ENCODE measurements at regions not wholly inside any gene's neighbourhood (a gene's known extent, or its start where the extent isn't known, plus 50 kb on each side); places are given as distances from the start of the nearest gene placed in this dataset.

DNA sequence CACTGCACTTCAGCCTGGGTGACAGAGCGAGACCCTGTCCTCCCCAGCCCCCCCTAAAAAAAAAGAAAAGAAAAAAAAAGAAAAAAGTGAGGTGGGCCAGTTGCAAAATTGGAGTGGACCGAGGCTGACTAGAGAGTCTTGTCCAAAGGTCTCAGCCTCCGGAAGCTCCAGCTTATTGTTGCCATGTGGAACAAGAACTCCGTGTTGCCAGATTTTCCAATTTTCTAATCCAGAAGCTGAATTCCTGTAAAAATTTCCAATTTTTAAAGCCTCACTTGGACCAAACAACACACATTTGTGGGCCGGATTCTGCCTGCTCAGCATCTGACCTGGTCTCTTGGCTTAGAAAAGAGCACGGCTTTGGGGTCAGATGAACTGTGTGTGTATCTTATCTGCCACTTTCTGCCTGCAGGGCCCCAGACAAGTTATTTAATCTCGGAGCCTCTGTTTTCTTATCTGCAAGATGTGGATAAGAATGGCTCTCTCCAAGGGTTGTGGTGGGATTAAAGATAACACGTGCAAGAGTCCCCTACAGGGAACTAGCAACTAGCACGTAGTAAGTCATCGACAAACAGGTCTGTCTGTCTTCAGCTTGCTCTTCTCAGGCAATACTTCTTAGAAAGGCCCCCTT is 73.7 kb upstream of the TLE3 start:
- DNase-seq, result no peak
- H3K27me3 ChIP-seq, result peaks cover 14% of the 10 kb centered on the region
- no peak overlapping the region for H3K27ac ChIP-seq
- H3K36me3 ChIP-seq, result no peaks in the 10 kb centered on the region
- no peaks in the 10 kb centered on the region for H3K4me1 ChIP-seq
- H3K4me3 ChIP-seq, result no peak overlapping the region
- no peaks in the 10 kb centered on the region for H3K9me3 ChIP-seq (replicated peaks)

- H3K36me3 ChIP-seq, result no peaks in the 10 kb centered on the region
- H3K4me3 ChIP-seq, result no peak overlapping the region
- no peak for DNase-seq
- H3K27ac ChIP-seq, result no peak overlapping the region
- H3K9me3 ChIP-seq (replicated peaks), result no peaks in the 10 kb centered on the region
- H3K27me3 ChIP-seq, result peaks cover 14% of the 10 kb centered on the region
- no peaks in the 10 kb centered on the region for H3K4me1 ChIP-seq
These were observed 72.5 kb upstream of the TLE3 start for GRCh38 chr15:70170096-70170699.

- no peak overlapping the region for H3K27ac ChIP-seq
- no peaks in the 10 kb centered on the region for H3K9me3 ChIP-seq (replicated peaks)
- no peak for DNase-seq
These were observed 71.4 kb upstream of the TLE3 start for GRCh38 chr15:70169147-70169546.

DNA sequence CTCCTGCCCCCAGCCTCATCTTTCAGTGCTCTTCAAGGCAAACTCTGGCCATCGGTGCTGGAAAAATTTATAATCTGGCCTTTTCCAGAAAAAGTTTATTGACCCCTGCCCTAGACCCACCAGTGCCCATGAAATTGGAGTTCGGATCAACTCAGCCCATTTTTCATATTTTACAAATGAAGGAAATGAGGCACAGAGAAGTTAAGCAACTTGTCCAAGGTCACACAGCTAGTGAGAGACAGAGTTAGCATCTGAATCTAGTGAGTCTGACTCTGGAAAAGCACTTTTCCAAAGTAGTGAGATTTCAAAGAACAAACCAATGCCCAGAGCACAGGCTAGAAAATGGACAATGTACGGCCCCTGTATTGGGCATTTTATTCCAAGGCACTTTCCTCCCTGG is 69.4 kb upstream of the TLE3 start:
- no peak overlapping the region for H3K27ac ChIP-seq
- no peaks in the 10 kb centered on the region for H3K36me3 ChIP-seq
- DNase-seq, result no peak
- H3K27me3 ChIP-seq, result peaks cover 8% of the 10 kb centered on the region; the same call in 1 of the 2 replicates
- H3K4me3 ChIP-seq, result no peak overlapping the region
- H3K9me3 ChIP-seq (replicated peaks), result no peaks in the 10 kb centered on the region
- H3K4me1 ChIP-seq, result no peaks in the 10 kb centered on the region

More at GRCh38 chr15:70169147-70169546, 71.4 kb upstream of the TLE3 start:
- peaks cover 13% of the 10 kb centered on the region for H3K27me3 ChIP-seq
- no peaks in the 10 kb centered on the region for H3K36me3 ChIP-seq
- H3K4me3 ChIP-seq, result no peak overlapping the region
- no peaks in the 10 kb centered on the region for H3K4me1 ChIP-seq

GRCh38 chr15:70166506-70167087 is 68.9 kb upstream of the TLE3 start:
- Histone ChIP-seq H3K27me3 (peaks cover 8% of the 10 kb centered on the region; the same call in 1 of the 2 replicates), H3K4me3 (no peak overlapping the region), H3K4me1 (no peaks in the 10 kb centered on the region), H3K9me3 (replicated peaks) (no peaks in the 10 kb centered on the region), H3K36me3 (no peaks in the 10 kb centered on the region), H3K27ac (no peak overlapping the region)
- no peak for DNase-seq

DNA sequence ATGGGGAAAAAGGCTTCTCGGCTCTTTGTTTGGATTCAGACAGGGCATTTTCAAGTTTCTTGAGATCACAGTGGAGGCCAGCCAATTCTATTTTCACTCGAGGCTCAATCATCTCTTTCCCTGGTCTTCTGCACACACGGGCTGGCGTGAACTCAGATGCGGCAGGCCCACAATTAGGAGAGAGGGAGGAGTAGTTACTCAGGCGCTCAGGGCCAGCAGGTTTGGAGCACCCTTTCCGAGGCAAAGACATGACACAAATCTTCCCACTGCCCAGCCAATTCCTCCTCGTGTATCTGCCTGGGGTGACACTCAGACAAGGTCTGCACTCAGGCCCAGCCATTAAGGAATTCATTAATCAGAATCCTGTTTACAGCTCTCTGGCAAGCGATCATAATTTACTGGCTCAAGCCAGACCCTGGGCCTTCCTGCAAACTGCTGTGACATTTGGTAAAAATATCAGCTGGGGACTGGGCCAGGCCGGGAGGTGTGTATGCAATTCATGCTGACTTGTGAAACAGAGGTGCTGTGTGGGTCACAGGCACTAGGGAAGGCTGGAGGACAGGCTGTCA is 68.1 kb upstream of the TLE3 start:
- Histone ChIP-seq H3K4me3 (no peak overlapping the region), H3K9me3 (replicated peaks) (no peaks in the 10 kb centered on the region), H3K27ac (no peak overlapping the region), H3K36me3 (no peaks in the 10 kb centered on the region), H3K27me3 (peaks cover 8% of the 10 kb centered on the region; the same call in 1 of the 2 replicates), H3K4me1 (no peaks in the 10 kb centered on the region)
- no peak for DNase-seq

GRCh38 chr15:70164910-70165715 is 67.4 kb upstream of the TLE3 start:
- Histone ChIP-seq H3K27me3 (peaks cover 8% of the 10 kb centered on the region; the same call in 1 of the 2 replicates), H3K36me3 (no peaks in the 10 kb centered on the region), H3K4me3 (no peak overlapping the region), H3K4me1 (no peaks in the 10 kb centered on the region), H3K27ac (no peak overlapping the region), H3K9me3 (replicated peaks) (no peaks in the 10 kb centered on the region)
- no peak for DNase-seq

GRCh38 chr15:70164156-70164900 is 66.6 kb upstream of the TLE3 start:
- DNase-seq, result no peak
- Histone ChIP-seq H3K36me3 (no peaks in the 10 kb centered on the region), H3K4me3 (no peak overlapping the region), H3K27me3 (peaks cover 8% of the 10 kb centered on the region; the same call in 1 of the 2 replicates), H3K9me3 (replicated peaks) (no peaks in the 10 kb centered on the region), H3K27ac (no peak overlapping the region), H3K4me1 (no peaks in the 10 kb centered on the region)

GRCh38 chr15:70160803-70161565 is 63.3 kb upstream of the TLE3 start:
- Histone ChIP-seq H3K27ac (no peak overlapping the region), H3K4me3 (no peak overlapping the region), H3K27me3 (0 out of 2 replicates have a peak, but pooled peaks cover 9% of the 10 kb centered on the region), H3K36me3 (no peaks in the 10 kb centered on the region), H3K4me1 (no peaks in the 10 kb centered on the region), H3K9me3 (replicated peaks) (no peaks in the 10 kb centered on the region)
- DNase-seq, result no peak

GRCh38 chr15:70160267-70160666 is 62.5 kb upstream of the TLE3 start:
- Histone ChIP-seq H3K9me3 (replicated peaks) (no peaks in the 10 kb centered on the region), H3K4me3 (no peak overlapping the region), H3K27me3 (peaks cover 9% of the 10 kb centered on the region; the same call in 1 of the 2 replicates), H3K4me1 (no peaks in the 10 kb centered on the region), H3K27ac (no peak overlapping the region), H3K36me3 (no peaks in the 10 kb centered on the region)
- no peak for DNase-seq

DNA sequence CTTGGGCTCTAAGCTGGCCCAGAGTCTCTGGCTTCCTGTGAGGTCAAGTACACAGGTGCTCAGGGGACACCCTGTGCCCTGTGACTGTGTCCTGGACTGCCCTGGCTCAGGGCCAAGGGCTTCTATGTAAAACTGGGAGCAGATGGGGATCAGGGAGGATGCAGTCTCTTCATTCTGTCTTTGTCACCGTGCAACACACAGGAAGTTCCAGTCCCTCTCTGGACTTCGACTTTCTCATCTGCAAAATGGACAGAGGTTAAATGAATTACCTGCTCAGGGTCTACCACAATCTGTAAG is 61.9 kb upstream of the TLE3 start:
- Histone ChIP-seq H3K27ac (no peak overlapping the region), H3K4me3 (no peak overlapping the region), H3K9me3 (replicated peaks) (no peaks in the 10 kb centered on the region), H3K4me1 (no peaks in the 10 kb centered on the region), H3K27me3 (peaks cover 12% of the 10 kb centered on the region; the same call in 1 of the 2 replicates), H3K36me3 (no peaks in the 10 kb centered on the region)
- no peak for DNase-seq

DNA sequence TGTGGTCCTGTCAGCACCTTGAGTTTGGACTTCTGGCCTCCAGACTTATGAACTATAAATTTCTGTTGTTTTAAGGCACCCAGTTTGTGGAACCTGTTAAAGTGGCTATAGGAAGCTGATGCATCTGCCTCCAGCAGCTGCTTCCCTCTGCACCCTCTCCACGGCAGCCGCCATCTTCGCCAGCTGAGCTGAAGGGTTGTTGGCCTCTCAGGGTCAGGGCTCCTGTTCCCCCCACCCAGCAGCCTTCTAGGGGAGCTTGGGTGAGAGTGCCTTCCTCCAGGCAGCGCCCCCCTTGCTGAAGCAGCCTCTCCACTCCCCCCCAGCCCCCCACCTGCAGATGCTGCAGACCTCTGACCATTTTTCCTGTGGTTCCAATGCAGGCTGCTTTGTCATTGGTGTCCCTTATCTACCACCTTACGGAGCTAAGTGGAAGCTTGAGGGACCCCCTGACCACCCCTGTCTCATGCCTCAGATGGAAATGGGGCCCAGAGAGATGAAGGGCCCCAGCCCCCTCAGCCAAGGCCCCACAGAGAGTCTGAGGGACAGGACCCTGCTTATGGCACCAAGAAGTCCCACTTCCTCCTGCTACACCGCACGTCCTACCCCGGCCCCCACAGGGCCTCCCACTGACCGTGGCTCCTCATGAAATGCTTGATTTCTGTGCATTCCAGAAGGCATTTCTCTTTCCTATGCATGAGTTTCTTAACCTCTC is 61.4 kb upstream of the TLE3 start:
- Histone ChIP-seq H3K27me3 (peaks cover 12% of the 10 kb centered on the region; the same call in 1 of the 2 replicates), H3K9me3 (replicated peaks) (no peaks in the 10 kb centered on the region), H3K36me3 (no peaks in the 10 kb centered on the region), H3K4me1 (0 out of 2 replicates have a peak, but pooled peaks cover 3% of the 10 kb centered on the region), H3K4me3 (no peak overlapping the region), H3K27ac (no peak overlapping the region)
- DNase-seq, result no peak

DNA sequence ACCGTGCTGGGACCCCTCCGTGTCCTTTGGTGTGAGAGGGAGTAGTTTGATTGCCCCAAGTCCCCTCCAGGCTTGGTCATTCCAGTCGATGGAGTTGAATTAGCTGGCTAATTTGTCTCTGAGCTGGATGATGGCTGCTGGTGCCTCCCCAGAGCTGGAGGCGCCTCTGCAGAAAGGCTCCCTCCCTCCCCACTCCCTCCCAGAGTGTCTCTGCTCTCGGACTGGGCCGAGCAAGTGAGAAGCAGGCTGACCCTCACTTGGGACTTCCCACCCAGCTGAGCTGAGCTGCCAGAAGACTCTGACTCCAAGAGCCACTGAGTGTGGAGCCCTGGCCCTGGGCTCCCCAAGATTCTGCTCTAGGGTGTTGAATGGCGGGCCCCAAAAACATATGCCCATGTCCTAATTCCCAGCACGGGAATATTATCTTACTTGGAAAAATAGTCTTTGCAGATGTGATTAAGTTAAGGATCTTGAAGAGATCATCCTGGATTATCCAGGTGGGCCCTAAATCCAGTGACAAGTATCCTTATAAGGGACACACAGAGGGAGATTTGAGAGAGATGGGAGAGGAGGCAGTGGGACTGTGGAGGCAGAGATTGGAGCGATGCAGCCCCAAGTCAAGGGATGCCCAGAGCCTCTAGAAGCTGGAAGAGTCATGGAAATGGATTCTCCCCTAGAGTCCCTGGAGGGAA is 60.7 kb upstream of the TLE3 start:
- 0 out of 2 replicates have a peak, but pooled peaks cover 6% of the 10 kb centered on the region for H3K4me1 ChIP-seq
- H3K27me3 ChIP-seq, result peaks cover 16% of the 10 kb centered on the region

More for the DNA sequence above, 60.7 kb upstream of the TLE3 start:
- H3K27ac ChIP-seq, result no peak overlapping the region
- H3K36me3 ChIP-seq, result no peaks in the 10 kb centered on the region
- H3K9me3 ChIP-seq (replicated peaks), result no peaks in the 10 kb centered on the region
- H3K4me3 ChIP-seq, result no peak overlapping the region
- DNase-seq, result no peak
